HG03558 (cell line): ENCODE measurements at regions not wholly inside any gene's neighbourhood (a gene's known extent, or its start where the extent isn't known, plus 50 kb on each side); places are given as distances from the start of the nearest gene placed in this dataset.
"Not testable (repeated sequence)": the region's sequence is repeated elsewhere in the genome, so short reads cannot be mapped to it uniquely, and the experiment has no call there.

Experiments used
- ATAC-seq: cut with Tn5 transposase; IDR thresholded peaks from one replicate; pipeline ENCODE4 v1.9.1; 2021; ENCODE audit warnings: moderate number of reproducible peaks; ENCODE audit not compliant: unreplicated experiment; ENCODE audit errors: extremely low read depth

DNA sequence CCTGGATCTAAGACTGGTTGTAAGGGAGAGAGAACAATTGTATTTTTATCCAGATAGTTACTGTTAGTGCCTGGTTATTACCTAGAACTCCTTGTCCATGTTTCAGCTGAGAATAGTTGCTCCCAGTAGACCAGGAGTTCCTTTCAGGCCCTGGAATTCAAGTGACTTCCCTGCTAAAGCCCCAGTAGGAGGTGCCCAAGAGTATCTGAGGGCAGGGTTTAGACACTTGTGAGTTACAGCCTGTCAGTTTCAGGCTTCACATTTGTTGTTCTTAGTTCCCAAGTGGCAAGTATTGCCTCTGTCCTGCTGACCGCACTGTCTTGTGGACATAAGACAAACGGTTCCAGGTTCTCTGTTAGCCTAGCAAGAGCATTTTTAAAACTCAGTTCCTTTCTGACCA, 743.9 kb upstream of the SEMA6A start:
- no peak for ATAC-seq

DNA sequence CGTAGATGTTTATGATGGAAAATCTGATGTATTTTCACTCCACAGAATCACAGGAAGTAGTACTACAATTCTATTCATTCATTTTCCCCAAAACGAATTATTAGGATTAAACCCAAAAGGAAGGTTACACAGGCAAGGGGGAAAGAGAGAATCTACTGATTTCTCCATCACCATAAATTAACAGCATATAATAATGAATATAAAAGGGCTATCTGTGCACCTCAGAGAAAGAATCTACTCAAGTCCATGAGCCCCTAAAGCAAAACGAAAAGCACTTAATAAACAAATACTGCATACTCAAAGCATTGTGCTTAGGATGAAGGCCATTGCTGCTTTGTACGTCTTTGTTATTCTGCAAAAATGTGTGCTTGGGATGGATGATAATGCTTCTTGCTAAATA, 740.5 kb upstream of the SEMA6A start:
- ATAC-seq: no peak

DNA sequence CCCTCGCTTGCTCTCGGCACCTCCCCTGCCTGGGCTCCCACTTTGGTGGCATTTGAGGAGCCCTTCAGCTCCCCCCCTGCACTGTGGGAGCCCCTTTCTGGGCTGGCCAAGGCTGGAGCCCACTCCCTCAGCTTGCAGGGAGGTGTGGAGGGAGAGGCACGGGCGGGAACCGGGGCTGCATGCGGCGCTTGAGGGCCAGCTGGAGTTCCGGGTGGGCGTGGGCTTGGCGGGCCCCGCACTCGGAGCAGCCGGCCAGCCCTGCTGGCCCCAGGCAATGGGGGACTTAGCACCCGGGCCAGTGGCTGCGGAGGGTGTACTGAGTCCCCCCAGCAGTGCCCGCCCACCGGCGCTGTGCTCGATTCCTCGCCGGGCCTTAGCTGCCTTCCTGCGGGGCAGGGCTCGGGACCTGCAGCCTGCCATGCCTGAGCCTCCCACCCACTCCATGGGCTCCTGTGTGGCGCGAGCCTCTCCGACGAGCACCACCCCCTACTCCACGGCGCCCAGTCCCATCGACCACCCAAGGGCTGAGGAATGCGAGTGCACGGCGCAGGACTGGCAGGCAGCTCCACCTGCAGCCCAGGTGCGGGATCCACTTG, 730.0 kb upstream of the SEMA6A start:
- not testable (repeated sequence) for ATAC-seq

- ATAC-seq: no peak
These were observed 728.3 kb upstream of the SEMA6A start for GRCh38 chr5:117302949-117303348.

- ATAC-seq: no peak
These were observed 727.9 kb upstream of the SEMA6A start for GRCh38 chr5:117302473-117302872.

- no peak for ATAC-seq
These were observed 725.3 kb upstream of the SEMA6A start for GRCh38 chr5:117299936-117300328.

DNA sequence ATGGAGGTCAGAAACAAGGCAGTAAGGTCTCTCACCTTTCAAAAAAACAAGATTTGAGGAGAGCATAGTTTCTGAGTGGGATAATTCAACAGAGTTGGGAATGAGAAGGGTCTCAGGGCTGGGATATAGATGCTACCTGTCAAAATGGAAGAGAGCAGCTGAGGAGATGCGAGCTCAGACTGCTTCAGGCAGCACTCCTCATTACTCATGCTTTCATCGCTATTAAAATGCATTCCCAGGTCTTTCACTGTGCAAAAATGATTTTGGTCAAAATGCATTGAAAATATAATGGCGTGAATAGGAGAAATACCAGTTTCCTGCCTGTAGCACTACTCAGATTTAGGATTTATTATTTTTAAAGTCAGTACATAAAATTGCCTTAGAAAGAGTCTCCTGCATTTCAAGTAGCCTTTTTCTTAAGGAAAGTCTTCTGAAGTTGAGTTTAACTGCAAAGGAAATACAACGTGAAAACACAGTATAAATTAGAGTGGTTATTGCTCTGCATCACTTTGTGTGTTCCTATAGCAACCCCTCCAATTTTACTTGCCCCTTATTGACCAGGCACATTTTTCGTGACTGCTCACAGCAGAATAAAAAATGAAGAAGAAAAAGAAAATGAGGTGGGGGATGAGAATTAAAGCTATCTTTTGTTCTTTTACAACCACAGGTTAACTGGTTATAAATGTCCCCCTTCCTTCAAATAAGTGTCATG, 724.8 kb upstream of the SEMA6A start:
- no peak for ATAC-seq

DNA sequence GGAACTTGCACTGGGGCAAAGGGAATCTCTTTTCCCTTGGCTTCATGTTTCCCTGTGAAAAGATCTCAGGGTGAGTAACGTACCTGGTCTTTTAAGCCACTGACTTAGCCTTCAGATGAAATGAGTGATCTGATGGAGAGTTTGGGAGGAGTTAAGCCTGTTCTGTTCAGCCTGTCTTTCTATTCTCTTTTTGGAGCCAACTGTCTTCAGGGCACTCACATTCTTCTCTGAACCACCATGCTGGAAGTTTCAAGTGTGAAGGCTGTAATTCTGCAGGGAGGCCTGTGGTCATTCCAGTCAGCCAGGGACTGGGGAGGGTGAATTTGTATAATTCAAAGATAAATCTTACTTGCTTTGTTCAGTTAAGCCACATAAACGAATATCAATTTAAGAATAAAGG, 722.2 kb upstream of the SEMA6A start:
- ATAC-seq: no peak

DNA sequence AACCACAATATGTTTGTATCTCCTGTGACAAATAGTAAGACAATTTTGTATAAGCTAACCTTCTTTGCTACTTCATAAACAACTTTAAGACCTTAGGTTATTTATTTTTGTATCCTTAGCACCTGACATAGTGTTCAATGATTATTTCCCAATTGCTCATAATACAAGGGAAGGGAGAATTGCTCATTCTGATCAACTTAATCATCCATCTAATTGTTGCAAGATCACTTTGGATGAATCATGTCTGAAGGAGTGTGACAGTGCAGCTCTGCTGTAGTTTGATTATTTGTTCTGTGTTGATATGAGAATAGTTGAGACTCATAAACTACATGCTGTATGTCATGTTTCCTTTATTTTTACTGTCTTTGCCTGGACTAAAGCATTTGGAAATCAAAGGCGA, 721.3 kb upstream of the SEMA6A start:
- no peak for ATAC-seq

DNA sequence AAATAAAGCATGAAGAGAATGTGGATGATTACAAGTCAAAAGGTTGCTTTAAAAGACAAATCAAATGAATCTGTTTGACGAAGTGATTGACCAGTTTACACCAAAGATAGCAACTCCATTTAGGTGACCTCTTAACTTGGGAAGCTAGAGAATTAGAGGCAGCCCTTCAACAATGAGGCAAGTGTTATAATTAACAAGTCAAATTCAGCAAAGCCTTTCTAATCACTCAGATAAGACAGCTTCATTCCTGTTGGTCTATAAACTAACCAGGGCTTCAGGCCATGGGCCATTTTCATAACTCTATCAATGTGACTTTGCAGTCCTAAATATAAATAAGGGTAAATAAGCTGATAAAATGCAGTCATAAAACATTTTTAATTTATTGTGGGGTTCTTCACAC, 712.2 kb upstream of the SEMA6A start:
- no peak for ATAC-seq

DNA sequence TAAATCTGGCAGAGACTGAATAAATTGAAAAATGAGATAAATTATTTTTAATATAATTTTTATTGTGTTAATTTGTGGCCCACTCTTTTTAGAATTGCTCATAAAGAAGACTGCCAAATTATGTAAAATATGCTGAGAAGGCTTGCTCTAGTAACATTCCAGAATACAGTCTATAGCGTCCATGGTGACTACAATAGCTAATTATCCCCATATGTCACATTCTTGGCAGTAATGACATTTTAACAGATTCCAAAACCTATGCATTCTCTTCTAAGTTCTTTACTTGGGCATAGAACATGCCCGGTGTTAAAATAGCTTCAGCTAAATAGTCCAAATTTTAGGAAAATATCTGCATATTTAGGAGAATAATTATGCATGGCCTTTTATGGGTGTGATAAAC, 697.0 kb upstream of the SEMA6A start:
- no peak for ATAC-seq

GRCh38 chr5:117266280-117266679, 691.7 kb upstream of the SEMA6A start:
- no peak for ATAC-seq

- ATAC-seq: no peak
These were observed 688.6 kb upstream of the SEMA6A start for GRCh38 chr5:117263231-117263630.

DNA sequence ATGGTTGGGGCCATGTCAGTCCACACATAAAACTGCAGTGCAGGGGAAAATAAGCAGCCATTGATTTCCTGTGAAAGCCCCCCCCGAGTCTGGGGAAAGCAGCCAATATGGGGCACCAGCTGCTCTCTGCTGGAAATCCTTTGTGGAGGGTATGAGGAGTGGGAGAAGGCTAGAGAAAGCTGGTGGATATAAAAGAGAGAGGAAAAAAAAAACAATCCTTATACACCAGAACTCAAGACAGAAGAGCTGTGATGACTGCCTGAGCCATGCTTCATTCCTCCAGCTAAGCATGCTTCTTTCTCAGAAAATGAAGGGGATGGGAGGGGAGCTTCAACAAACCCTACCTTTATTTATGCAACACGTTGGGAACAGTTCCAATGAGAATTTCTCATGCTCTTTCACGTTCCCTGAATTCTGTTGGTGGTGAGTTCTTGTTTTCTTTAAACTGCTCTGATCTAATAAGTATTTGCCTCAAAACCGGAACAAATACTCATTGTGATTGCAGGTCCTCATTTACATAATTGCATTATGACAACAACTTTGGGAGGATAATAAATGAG, 688.0 kb upstream of the SEMA6A start:
- no peak for ATAC-seq

GRCh38 chr5:117261948-117262571, 687.4 kb upstream of the SEMA6A start:
- ATAC-seq: no peak

- no peak for ATAC-seq
These were observed 680.8 kb upstream of the SEMA6A start for GRCh38 chr5:117255211-117256027.

DNA sequence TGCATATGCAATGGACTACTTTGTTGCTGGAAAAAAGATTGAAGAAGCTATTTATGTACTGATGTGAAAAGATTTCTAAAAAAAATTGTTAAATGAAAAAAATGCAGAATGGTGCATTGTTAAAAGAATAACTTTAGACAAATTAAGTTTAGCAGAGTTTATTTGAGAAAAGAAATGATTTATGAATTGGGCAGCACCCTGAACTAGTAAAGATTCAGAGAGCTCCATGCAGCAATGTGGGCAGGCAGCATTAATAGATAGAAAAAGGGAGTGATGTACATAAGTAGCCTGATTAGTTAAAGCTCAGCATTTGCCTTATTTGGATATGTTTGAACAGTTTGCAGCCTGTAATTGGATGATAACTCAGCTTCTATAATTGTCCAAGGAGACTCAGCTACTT, 677.9 kb upstream of the SEMA6A start:
- no peak for ATAC-seq

DNA sequence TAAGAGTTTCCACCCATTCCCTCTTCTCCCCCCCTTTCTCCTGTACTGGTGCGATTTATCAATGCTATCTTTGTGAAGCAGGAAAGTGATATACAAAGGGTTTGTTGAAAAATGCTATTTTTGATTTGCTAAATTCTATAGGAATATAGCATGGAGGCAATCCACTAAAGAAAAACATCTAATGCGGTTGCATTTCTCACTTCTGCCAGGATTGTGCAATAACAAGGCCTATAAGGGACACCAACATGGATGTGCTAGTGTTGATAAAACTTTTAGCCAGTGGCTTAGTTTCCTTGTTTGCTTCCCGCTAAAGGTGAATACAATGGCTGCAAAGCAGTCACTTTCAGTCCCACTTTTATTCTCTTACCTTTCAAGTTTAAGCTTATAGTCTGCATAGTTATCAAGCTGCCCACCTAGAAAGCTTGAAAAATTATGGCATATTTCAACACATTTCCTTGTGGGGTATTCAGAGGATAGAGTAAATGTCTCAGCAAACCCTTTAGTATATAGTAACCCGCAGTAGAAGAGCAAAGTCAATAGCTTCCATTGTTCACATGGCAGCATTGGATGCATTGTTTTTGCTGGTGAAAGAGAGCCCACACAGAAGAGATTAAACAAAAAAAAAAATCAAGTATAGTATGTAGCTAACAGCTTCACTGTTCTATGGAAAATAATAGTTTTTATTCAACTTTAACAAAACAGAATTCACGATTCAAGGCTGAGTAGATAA, 674.6 kb upstream of the SEMA6A start:
- ATAC-seq: no peak

GRCh38 chr5:117246424-117246823, 671.8 kb upstream of the SEMA6A start:
- no peak for ATAC-seq

- peak; percentile 30 for ATAC-seq
These were observed 670.5 kb upstream of the SEMA6A start for GRCh38 chr5:117245130-117245529.
